ENCODE measurements at regions not wholly inside any gene's neighbourhood (a gene's known extent, or its start where the extent isn't known, plus 50 kb on each side); places are given as distances from the start of the nearest gene placed in this dataset.

GRCh38 chr2:18741895-18742732 lies 152.7 kb upstream of the NT5C1B start:
- H3K27ac ChIP-seq (ENCODE audit: low read length), result no peak overlapping the region
- TF ChIP-seq EZH2 (IDR thresholded peaks at IDR 0.05; ENCODE audit: borderline replicate concordance, low read depth, low read length, severe bottlenecking) (no peak), CTCF (IDR thresholded peaks at IDR 0.05; ENCODE audit: borderline replicate concordance, extremely low read depth, low read length, poor library complexity, severe bottlenecking) (no peak)
- H3K27me3 ChIP-seq (ENCODE audit: insufficient read depth, low read length, poor library complexity), result no peaks in the 10 kb centered on the region
- H4K20me1 ChIP-seq (ENCODE audit: insufficient read depth, low read length), result no peaks in the 10 kb centered on the region
- H3K4me2 ChIP-seq (ENCODE audit: insufficient read depth, low read length), result no peak overlapping the region
- ATAC-seq (ENCODE audit: insufficient read depth, low read depth) (no peak), DNase-seq (no peak)
- no peaks in the 10 kb centered on the region for H3K36me3 ChIP-seq (ENCODE audit: insufficient read depth, low read length)
- H3K4me1 ChIP-seq (ENCODE audit: insufficient read depth, low read length), result no peaks in the 10 kb centered on the region
- H3K79me2 ChIP-seq (ENCODE audit: insufficient read depth, low read length), result no peaks in the 10 kb centered on the region
- H2AFZ ChIP-seq (ENCODE audit: low read depth, low read length), result no peak overlapping the region
- no peaks in the 10 kb centered on the region for H3K9me3 ChIP-seq (ENCODE audit: insufficient read depth, low read length, severe bottlenecking)
- H3K9ac ChIP-seq (ENCODE audit: low read depth, low read length), result no peak overlapping the region
- H3K4me3 ChIP-seq (ENCODE audit: low read depth in 1 of 2, low read length in 2 of 2), result no peak overlapping the region

- Histone ChIP-seq H4K20me1 (ENCODE audit: insufficient read depth, low read length) (no peaks in the 10 kb centered on the region), H3K9ac (ENCODE audit: low read depth, low read length) (no peak overlapping the region), H3K9me3 (ENCODE audit: insufficient read depth, low read length, severe bottlenecking) (no peaks in the 10 kb centered on the region), H3K36me3 (ENCODE audit: insufficient read depth, low read length) (no peaks in the 10 kb centered on the region), H3K4me2 (ENCODE audit: insufficient read depth, low read length) (no peak overlapping the region), H2AFZ (ENCODE audit: low read depth, low read length) (no peak overlapping the region), H3K27me3 (ENCODE audit: insufficient read depth, low read length, poor library complexity) (no peaks in the 10 kb centered on the region), H3K4me3 (ENCODE audit: low read depth in 1 of 2, low read length in 2 of 2) (no peak overlapping the region), H3K27ac (ENCODE audit: low read length) (no peak overlapping the region), H3K4me1 (ENCODE audit: insufficient read depth, low read length) (no peaks in the 10 kb centered on the region), H3K79me2 (ENCODE audit: insufficient read depth, low read length) (no peaks in the 10 kb centered on the region)
- no peak for TF ChIP-seq CTCF (IDR thresholded peaks at IDR 0.05; ENCODE audit: borderline replicate concordance, extremely low read depth, low read length, poor library complexity, severe bottlenecking)
- TF ChIP-seq EZH2 (IDR thresholded peaks at IDR 0.05; ENCODE audit: borderline replicate concordance, low read depth, low read length, severe bottlenecking), result no peak
- DNase-seq, result no peak
- no peak for ATAC-seq (ENCODE audit: insufficient read depth, low read depth)
Observed at GRCh38 chr2:18741191-18741590, 151.8 kb upstream of the NT5C1B start.

GRCh38 chr2:18740474-18740881 lies 151.1 kb upstream of the NT5C1B start:
- Histone ChIP-seq H3K36me3 (ENCODE audit: insufficient read depth, low read length) (no peaks in the 10 kb centered on the region), H3K27me3 (ENCODE audit: insufficient read depth, low read length, poor library complexity) (no peaks in the 10 kb centered on the region), H4K20me1 (ENCODE audit: insufficient read depth, low read length) (no peaks in the 10 kb centered on the region), H3K27ac (ENCODE audit: low read length) (no peak overlapping the region), H3K4me2 (ENCODE audit: insufficient read depth, low read length) (no peak overlapping the region), H3K9ac (ENCODE audit: low read depth, low read length) (no peak overlapping the region), H2AFZ (ENCODE audit: low read depth, low read length) (no peak overlapping the region), H3K4me1 (ENCODE audit: insufficient read depth, low read length) (no peaks in the 10 kb centered on the region), H3K9me3 (ENCODE audit: insufficient read depth, low read length, severe bottlenecking) (no peaks in the 10 kb centered on the region), H3K79me2 (ENCODE audit: insufficient read depth, low read length) (no peaks in the 10 kb centered on the region), H3K4me3 (ENCODE audit: low read depth in 1 of 2, low read length in 2 of 2) (no peak overlapping the region)
- TF ChIP-seq CTCF (IDR thresholded peaks at IDR 0.05; ENCODE audit: borderline replicate concordance, extremely low read depth, low read length, poor library complexity, severe bottlenecking) (no peak), EZH2 (IDR thresholded peaks at IDR 0.05; ENCODE audit: borderline replicate concordance, low read depth, low read length, severe bottlenecking) (no peak)
- no peak for DNase-seq
- no peak for ATAC-seq (ENCODE audit: insufficient read depth, low read depth)
